Gastrocnemius medialis (tissue), 4 donors: ENCODE measurements at regions not wholly inside any gene's neighbourhood (a gene's known extent, or its start where the extent isn't known, plus 50 kb on each side); places are given as distances from the start of the nearest gene placed in this dataset.

Source experiments
- CTCF ChIP-seq, 5 experiments: fragments of 450-650 bp in 3 of 5; fragments of 200-600 bp in 2 of 5; sonication (generic) in 2 of 5; IDR thresholded peaks in 4 of 5; conservative IDR thresholded peaks in 1 of 5; 1 replicate in 4 of 5; 2 replicates in 1 of 5; pipeline ENCODE4 v1.5.1; 2016 to 2019; ENCODE audit warnings: antibody characterized with exemption in 5 of 5, mild to moderate bottlenecking in 3 of 5, moderate library complexity in 3 of 5
- POLR2A ChIP-seq, 2 donors: fragments of 450-650 bp; IDR thresholded peaks; one replicate each; pipeline ENCODE4 v1.6.1; 2017; ENCODE audit warnings: antibody characterized with exemption in 2 of 2, mild to moderate bottlenecking in 2 of 2, moderate library complexity in 2 of 2

- TF ChIP-seq CTCF (IDR thresholded peaks at IDR 0.05 in 4 of 5, conservative IDR thresholded peaks at IDR 0.05 in 1 of 5) (no peak), POLR2A (IDR thresholded peaks at IDR 0.05) (no peak)
Measured at GRCh38 chr3:101154401-101154800, 161.2 kb upstream of the ABI3BP start.
